Neural progenitor cell (in vitro differentiated cells): ENCODE measurements at regions not wholly inside any gene's neighbourhood (a gene's known extent, or its start where the extent isn't known, plus 50 kb on each side); places are given as distances from the start of the nearest gene placed in this dataset.
A peak's percentile ranks its signal among the peaks of the same experiment; 100 is the strongest.

Source experiments
- DNase-seq: peaks from one replicate; pipeline ENCODE4 v3.0.0-alpha.2; 2016; ENCODE audit warnings: low spot score
- H2AFZ ChIP-seq: fragments of 200-600 bp; sonication (generic); replicated peaks from 2 replicates; pipeline ENCODE4 v1.6.1; 2016; ENCODE audit warnings: antibody characterized with exemption
- H3F3A ChIP-seq: fragments of 200-600 bp; sonication (generic); 2 replicates; pipeline ENCODE4 v1.6.1; 2016; ENCODE audit warnings: antibody characterized with exemption, low read depth
- H3K27ac ChIP-seq: fragments of 200-600 bp; sonication (generic); 2 replicates; pipeline ENCODE4 v1.5.1; 2016; ENCODE audit warnings: mild to moderate bottlenecking
- H3K27me3 ChIP-seq: fragments of 200-600 bp; sonication (generic); 2 replicates; pipeline ENCODE4 v1.6.1; 2016; ENCODE audit warnings: mild to moderate bottlenecking, moderate library complexity
- H3K36me3 ChIP-seq: fragments of 200-600 bp; sonication (generic); 2 replicates; pipeline ENCODE4 v1.5.1; 2016
- H3K4me1 ChIP-seq: fragments of 200-600 bp; sonication (generic); 2 replicates; pipeline ENCODE4 v1.6.1; 2016; ENCODE audit warnings: mixed run types
- H3K4me2 ChIP-seq: fragments of 200-600 bp; sonication (generic); 2 replicates; pipeline ENCODE4 v1.6.1; 2016
- H3K4me3 ChIP-seq: fragments of 200-600 bp; sonication (generic); 2 replicates; pipeline ENCODE4 v1.5.1; 2016
- H3K79me2 ChIP-seq: fragments of 200-600 bp; sonication (generic); 2 replicates; pipeline ENCODE4 v1.6.1; 2016; ENCODE audit warnings: low read depth
- H3K9ac ChIP-seq: fragments of 200-600 bp; sonication (generic); 2 replicates; pipeline ENCODE4 v1.6.1; 2016
- H3K9me3 ChIP-seq: fragments of 200-600 bp; sonication (generic); 2 replicates; pipeline ENCODE4 v1.5.1; 2016; ENCODE audit warnings: low read depth
- H4K20me1 ChIP-seq: fragments of 200-600 bp; sonication (generic); 2 replicates; pipeline ENCODE4 v1.6.1; 2016; ENCODE audit warnings: low read depth
- H3K27ac Mint-ChIP-seq: 3 replicates; pipeline ENCODE4 v1.8.0; 2021; ENCODE audit warnings: mixed read lengths
- H3K27me3 Mint-ChIP-seq: 2 replicates; pipeline ENCODE4 v1.8.0; 2022; ENCODE audit warnings: low read depth, mild to moderate bottlenecking, inconsistent platforms, moderate library complexity, mixed read lengths; ENCODE audit not compliant: insufficient read depth
- H3K36me3 Mint-ChIP-seq: 3 replicates; pipeline ENCODE4 v1.8.0; 2021; ENCODE audit warnings: mixed read lengths
- H3K4me1 Mint-ChIP-seq: 3 replicates; pipeline ENCODE4 v1.8.0; 2021; ENCODE audit warnings: mixed read lengths
- H3K4me3 Mint-ChIP-seq: 3 replicates; pipeline ENCODE4 v1.8.0; 2021; ENCODE audit warnings: mild to moderate bottlenecking, moderate library complexity, mixed read lengths
- H3K9me3 Mint-ChIP-seq: 3 replicates; pipeline ENCODE4 v1.8.0; 2020; ENCODE audit warnings: mixed read lengths
- CTCF ChIP-seq: fragments of 200-600 bp; sonication (generic); IDR thresholded peaks from 2 replicates; pipeline ENCODE4 v1.5.1; 2017; ENCODE audit warnings: antibody characterized with exemption, mild to moderate bottlenecking
- EZH2 ChIP-seq: fragments of 200-600 bp; sonication (generic); IDR thresholded peaks from 2 replicates; pipeline ENCODE4 v1.6.1; 2017; ENCODE audit warnings: antibody characterized with exemption, mild to moderate bottlenecking, moderate library complexity
- EZH2phosphoT487 ChIP-seq: fragments of 200-600 bp; sonication (generic); IDR thresholded peaks from 2 replicates; pipeline ENCODE4 v1.6.1; 2017; ENCODE audit warnings: antibody characterized with exemption

- no peaks in the 10 kb centered on the region for H3K36me3 ChIP-seq
- H3K27me3 ChIP-seq: no peaks in the 10 kb centered on the region
- no peaks in the 10 kb centered on the region for H3K36me3 Mint-ChIP-seq
- no peaks in the 10 kb centered on the region for H3K4me1 Mint-ChIP-seq
- no peak overlapping the region for H3K4me2 ChIP-seq
- H2AFZ ChIP-seq: no peak overlapping the region
- H3K27me3 Mint-ChIP-seq: peaks cover 2% of the 10 kb centered on the region
- H3K27ac Mint-ChIP-seq: no peak overlapping the region
- H3K4me3 ChIP-seq: no peak overlapping the region
- no peak overlapping the region for H3K27ac ChIP-seq
- H3K9me3 ChIP-seq: peaks cover 3% of the 10 kb centered on the region
- H3K9me3 Mint-ChIP-seq: peaks cover 3% of the 10 kb centered on the region
- H3K4me3 Mint-ChIP-seq: no peak overlapping the region
- H3K4me1 ChIP-seq: no peaks in the 10 kb centered on the region
- H3K9ac ChIP-seq: no peak overlapping the region
- no peak for DNase-seq
- no peaks in the 10 kb centered on the region for H3F3A ChIP-seq
- TF ChIP-seq CTCF: no peak
- no peak for TF ChIP-seq EZH2
- TF ChIP-seq EZH2phosphoT487: no peak
- H3K79me2 ChIP-seq: no peaks in the 10 kb centered on the region
- no peaks in the 10 kb centered on the region for H4K20me1 ChIP-seq
Measured at GRCh38 chr3:109728861-109729494, 391.6 kb upstream of the DPPA4 start.

DNA sequence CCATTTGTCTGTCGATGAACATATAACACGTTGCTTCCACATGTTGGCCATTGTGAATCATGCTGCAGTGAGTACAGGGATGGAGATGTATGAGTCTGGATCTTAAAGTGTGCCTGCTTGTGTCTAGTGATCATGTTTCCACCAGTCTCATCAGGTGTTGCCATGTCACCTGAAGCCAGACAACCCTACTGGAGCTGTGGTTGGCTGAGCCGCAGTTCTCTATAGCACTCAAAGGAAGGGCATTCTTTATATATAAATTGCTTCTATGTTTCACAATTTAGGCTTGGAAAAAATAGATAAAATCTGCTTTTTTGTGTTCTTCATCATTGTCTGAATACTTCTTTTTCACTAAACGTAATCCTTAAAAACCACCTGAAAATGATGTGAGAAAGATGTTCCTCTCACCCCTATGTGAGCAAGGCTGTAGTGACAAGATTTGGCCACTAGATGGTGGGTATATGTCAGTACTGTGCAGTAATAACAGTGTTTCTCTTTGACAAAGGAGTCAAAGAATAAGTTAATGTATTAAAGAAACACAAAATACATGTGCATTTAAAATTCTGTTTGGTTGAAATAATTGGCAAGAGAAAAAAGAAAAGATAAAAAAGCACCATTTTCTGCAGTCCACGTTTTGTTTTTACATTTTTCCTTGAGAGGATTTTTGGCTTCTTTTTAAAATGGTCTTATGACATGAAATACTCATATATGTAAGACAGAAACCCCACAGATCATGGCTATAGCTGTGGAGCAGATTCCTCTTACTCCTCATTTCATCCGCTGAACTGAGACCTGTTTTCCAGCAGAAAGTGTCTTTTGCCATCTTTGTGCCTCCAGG lies 394.5 kb upstream of the DPPA4 start:
- Histone ChIP-seq H3K9ac (no peak overlapping the region), H3K36me3 (no peaks in the 10 kb centered on the region), H3K27ac (no peak overlapping the region), H3K9me3 (peaks cover under 1% of the 10 kb centered on the region), H3K27me3 (no peaks in the 10 kb centered on the region), H3K79me2 (no peaks in the 10 kb centered on the region), H3F3A (no peaks in the 10 kb centered on the region), H3K4me1 (no peaks in the 10 kb centered on the region), H4K20me1 (no peaks in the 10 kb centered on the region), H2AFZ (no peak overlapping the region), H3K4me3 (no peak overlapping the region), H3K4me2 (no peak overlapping the region)
- DNase-seq: peak; percentile 64
- TF ChIP-seq EZH2 (no peak), CTCF (peak; percentile 94), EZH2phosphoT487 (no peak)
- Mint-ChIP-seq H3K36me3 (peaks cover 1% of the 10 kb centered on the region), H3K4me3 (no peak overlapping the region), H3K27ac (no peak overlapping the region), H3K4me1 (no peaks in the 10 kb centered on the region), H3K27me3 (no peaks in the 10 kb centered on the region), H3K9me3 (peaks cover 9% of the 10 kb centered on the region)

- no peaks in the 10 kb centered on the region for H3K27me3 Mint-ChIP-seq
- no peak overlapping the region for H3K4me3 ChIP-seq
- peaks cover under 1% of the 10 kb centered on the region for H3K9me3 Mint-ChIP-seq
- H3K27ac ChIP-seq: no peak overlapping the region
- no peaks in the 10 kb centered on the region for H3K79me2 ChIP-seq
- H3K9me3 ChIP-seq: no peaks in the 10 kb centered on the region
- no peak overlapping the region for H3K4me3 Mint-ChIP-seq
- no peaks in the 10 kb centered on the region for H3K36me3 ChIP-seq
- no peak overlapping the region for H2AFZ ChIP-seq
- no peaks in the 10 kb centered on the region for H3K27me3 ChIP-seq
- no peaks in the 10 kb centered on the region for H3K36me3 Mint-ChIP-seq
- no peak for TF ChIP-seq EZH2
- H3K4me1 ChIP-seq: no peaks in the 10 kb centered on the region
- H3K4me1 Mint-ChIP-seq: no peaks in the 10 kb centered on the region
- H3K27ac Mint-ChIP-seq: no peak overlapping the region
- DNase-seq: no peak
- no peak overlapping the region for H3K9ac ChIP-seq
- H3K4me2 ChIP-seq: no peak overlapping the region
- H3F3A ChIP-seq: no peaks in the 10 kb centered on the region
- H4K20me1 ChIP-seq: no peaks in the 10 kb centered on the region
Measured at GRCh38 chr3:109743981-109744380, 406.6 kb upstream of the DPPA4 start.

GRCh38 chr3:109772520-109772919 lies 435.2 kb upstream of the DPPA4 start:
- Mint-ChIP-seq H3K27ac (no peak overlapping the region), H3K9me3 (peaks cover 6% of the 10 kb centered on the region), H3K4me1 (no peaks in the 10 kb centered on the region), H3K27me3 (peaks cover 2% of the 10 kb centered on the region), H3K36me3 (peaks cover 2% of the 10 kb centered on the region), H3K4me3 (no peak overlapping the region)
- no peak overlapping the region for H3K27ac ChIP-seq
- no peaks in the 10 kb centered on the region for H3K4me1 ChIP-seq
- H3K36me3 ChIP-seq: no peaks in the 10 kb centered on the region
- H3K9ac ChIP-seq: no peak overlapping the region
- no peaks in the 10 kb centered on the region for H3K79me2 ChIP-seq
- H3F3A ChIP-seq: no peaks in the 10 kb centered on the region
- no peak for DNase-seq
- H3K27me3 ChIP-seq: no peaks in the 10 kb centered on the region
- H2AFZ ChIP-seq: no peak overlapping the region
- H3K9me3 ChIP-seq: no peaks in the 10 kb centered on the region
- no peak overlapping the region for H3K4me2 ChIP-seq
- no peaks in the 10 kb centered on the region for H4K20me1 ChIP-seq
- TF ChIP-seq EZH2phosphoT487 (no peak), EZH2 (no peak), CTCF (no peak)
- H3K4me3 ChIP-seq: no peak overlapping the region
